ENCODE measurements at regions not wholly inside any gene's neighbourhood (a gene's known extent, or its start where the extent isn't known, plus 50 kb on each side); places are given as distances from the start of the nearest gene placed in this dataset.

- Histone ChIP-seq H3K4me2 (ENCODE audit: low read length) (no peak overlapping the region), H3K4me3 (ENCODE audit: low read length) (no peak overlapping the region), H3K4me1 (ENCODE audit: control insufficient read depth, insufficient read depth, low read length) (peaks cover 7% of the 10 kb centered on the region), H3K9ac (ENCODE audit: low read depth, low read length) (no peak overlapping the region), H3K9me3 (replicated peaks; ENCODE audit: low read length) (no peaks in the 10 kb centered on the region), H3K27me3 (ENCODE audit: control insufficient read depth, insufficient read depth, low read length) (peaks cover 19% of the 10 kb centered on the region), H3K36me3 (ENCODE audit: insufficient read depth, low read length) (no peaks in the 10 kb centered on the region)
Observed at GRCh38 chr7:428927-429827, 90.5 kb downstream of the PDGFA start.

- H3K4me3 ChIP-seq (ENCODE audit: low read length): no peak overlapping the region
- peaks cover 5% of the 10 kb centered on the region for H3K4me1 ChIP-seq (ENCODE audit: control insufficient read depth, insufficient read depth, low read length)
- H3K9me3 ChIP-seq (replicated peaks; ENCODE audit: low read length): no peaks in the 10 kb centered on the region
- no peaks in the 10 kb centered on the region for H3K36me3 ChIP-seq (ENCODE audit: insufficient read depth, low read length)
- H3K9ac ChIP-seq (ENCODE audit: low read depth, low read length): no peak overlapping the region
- peaks cover 12% of the 10 kb centered on the region for H3K27me3 ChIP-seq (ENCODE audit: control insufficient read depth, insufficient read depth, low read length)
- H3K4me2 ChIP-seq (ENCODE audit: low read length): no peak overlapping the region
Observed at GRCh38 chr7:429828-430180, 89.8 kb downstream of the PDGFA start.

GRCh38 chr7:431041-431440, 88.6 kb downstream of the PDGFA start:
- Histone ChIP-seq H3K4me3 (ENCODE audit: low read length) (no peak overlapping the region), H3K9ac (ENCODE audit: low read depth, low read length) (no peak overlapping the region), H3K4me1 (ENCODE audit: control insufficient read depth, insufficient read depth, low read length) (peaks cover 3% of the 10 kb centered on the region), H3K4me2 (ENCODE audit: low read length) (no peak overlapping the region), H3K9me3 (replicated peaks; ENCODE audit: low read length) (no peaks in the 10 kb centered on the region), H3K36me3 (ENCODE audit: insufficient read depth, low read length) (no peaks in the 10 kb centered on the region), H3K27me3 (ENCODE audit: control insufficient read depth, insufficient read depth, low read length) (peaks cover under 1% of the 10 kb centered on the region)

GRCh38 chr7:431658-432111, 88.0 kb downstream of the PDGFA start:
- no peak overlapping the region for H3K4me3 ChIP-seq (ENCODE audit: low read length)
- H3K4me2 ChIP-seq (ENCODE audit: low read length): no peak overlapping the region
- no peaks in the 10 kb centered on the region for H3K36me3 ChIP-seq (ENCODE audit: insufficient read depth, low read length)
- no peak overlapping the region for H3K9ac ChIP-seq (ENCODE audit: low read depth, low read length)
- no peaks in the 10 kb centered on the region for H3K9me3 ChIP-seq (replicated peaks; ENCODE audit: low read length)
- no peaks in the 10 kb centered on the region for H3K27me3 ChIP-seq (ENCODE audit: control insufficient read depth, insufficient read depth, low read length)
- peaks cover 6% of the 10 kb centered on the region for H3K4me1 ChIP-seq (ENCODE audit: control insufficient read depth, insufficient read depth, low read length)

GRCh38 chr7:432256-432655, 87.4 kb downstream of the PDGFA start:
- Histone ChIP-seq H3K4me1 (ENCODE audit: control insufficient read depth, insufficient read depth, low read length) (peaks cover 6% of the 10 kb centered on the region), H3K9ac (ENCODE audit: low read depth, low read length) (no peak overlapping the region), H3K36me3 (ENCODE audit: insufficient read depth, low read length) (no peaks in the 10 kb centered on the region), H3K4me3 (ENCODE audit: low read length) (no peak overlapping the region), H3K27me3 (ENCODE audit: control insufficient read depth, insufficient read depth, low read length) (peaks cover under 1% of the 10 kb centered on the region), H3K4me2 (ENCODE audit: low read length) (no peak overlapping the region), H3K9me3 (replicated peaks; ENCODE audit: low read length) (no peaks in the 10 kb centered on the region)

- Histone ChIP-seq H3K27me3 (ENCODE audit: control insufficient read depth, insufficient read depth, low read length) (peaks cover 7% of the 10 kb centered on the region), H3K4me3 (ENCODE audit: low read length) (no peak overlapping the region), H3K9me3 (replicated peaks; ENCODE audit: low read length) (no peaks in the 10 kb centered on the region), H3K4me2 (ENCODE audit: low read length) (no peak overlapping the region), H3K4me1 (ENCODE audit: control insufficient read depth, insufficient read depth, low read length) (peaks cover 6% of the 10 kb centered on the region), H3K36me3 (ENCODE audit: insufficient read depth, low read length) (no peaks in the 10 kb centered on the region), H3K9ac (ENCODE audit: low read depth, low read length) (no peak overlapping the region)
Observed at GRCh38 chr7:432933-433332, 86.7 kb downstream of the PDGFA start.

- Histone ChIP-seq H3K9ac (ENCODE audit: low read depth, low read length) (no peak overlapping the region), H3K4me2 (ENCODE audit: low read length) (no peak overlapping the region), H3K36me3 (ENCODE audit: insufficient read depth, low read length) (no peaks in the 10 kb centered on the region), H3K4me3 (ENCODE audit: low read length) (no peak overlapping the region), H3K9me3 (replicated peaks; ENCODE audit: low read length) (no peaks in the 10 kb centered on the region), H3K4me1 (ENCODE audit: control insufficient read depth, insufficient read depth, low read length) (peaks cover 6% of the 10 kb centered on the region), H3K27me3 (ENCODE audit: control insufficient read depth, insufficient read depth, low read length) (peaks cover 10% of the 10 kb centered on the region)
Observed at GRCh38 chr7:433558-433957, 86.1 kb downstream of the PDGFA start.

- Histone ChIP-seq H3K4me3 (ENCODE audit: low read length) (no peak overlapping the region), H3K27me3 (ENCODE audit: control insufficient read depth, insufficient read depth, low read length) (peaks cover 13% of the 10 kb centered on the region), H3K9me3 (replicated peaks; ENCODE audit: low read length) (no peaks in the 10 kb centered on the region), H3K9ac (ENCODE audit: low read depth, low read length) (no peak overlapping the region), H3K36me3 (ENCODE audit: insufficient read depth, low read length) (no peaks in the 10 kb centered on the region), H3K4me2 (ENCODE audit: low read length) (no peak overlapping the region), H3K4me1 (ENCODE audit: control insufficient read depth, insufficient read depth, low read length) (peaks cover 6% of the 10 kb centered on the region)
Observed at GRCh38 chr7:434891-435629, 84.6 kb downstream of the PDGFA start.

- no peak overlapping the region for H3K4me3 ChIP-seq (ENCODE audit: low read length)
- H3K9me3 ChIP-seq (replicated peaks; ENCODE audit: low read length): no peaks in the 10 kb centered on the region
- H3K4me1 ChIP-seq (ENCODE audit: control insufficient read depth, insufficient read depth, low read length): peaks cover 6% of the 10 kb centered on the region
- peaks cover 13% of the 10 kb centered on the region for H3K27me3 ChIP-seq (ENCODE audit: control insufficient read depth, insufficient read depth, low read length)
- H3K9ac ChIP-seq (ENCODE audit: low read depth, low read length): no peak overlapping the region
- H3K36me3 ChIP-seq (ENCODE audit: insufficient read depth, low read length): no peaks in the 10 kb centered on the region
- no peak overlapping the region for H3K4me2 ChIP-seq (ENCODE audit: low read length)
Observed at GRCh38 chr7:435630-436366, 83.8 kb downstream of the PDGFA start.

- no peak overlapping the region for H3K9ac ChIP-seq (ENCODE audit: low read depth, low read length)
Observed at GRCh38 chr7:436367-437128, 83.1 kb downstream of the PDGFA start.

More at GRCh38 chr7:436367-437128, 83.1 kb downstream of the PDGFA start:
- Histone ChIP-seq H3K4me2 (ENCODE audit: low read length) (no peak overlapping the region), H3K9me3 (replicated peaks; ENCODE audit: low read length) (no peaks in the 10 kb centered on the region), H3K4me3 (ENCODE audit: low read length) (no peak overlapping the region), H3K4me1 (ENCODE audit: control insufficient read depth, insufficient read depth, low read length) (peaks cover 6% of the 10 kb centered on the region), H3K36me3 (ENCODE audit: insufficient read depth, low read length) (no peaks in the 10 kb centered on the region), H3K27me3 (ENCODE audit: control insufficient read depth, insufficient read depth, low read length) (peaks cover 16% of the 10 kb centered on the region)

Data from skeletal muscle satellite cell (primary cell).